H9 (cell line): ENCODE measurements at regions not wholly inside any gene's neighbourhood (a gene's known extent, or its start where the extent isn't known, plus 50 kb on each side); places are given as distances from the start of the nearest gene placed in this dataset.

Experiments used
- DNase-seq: peaks from one replicate; pipeline ENCODE4 v3.0.0-alpha.2; 2017
- H2AFZ ChIP-seq: one replicate; pipeline ENCODE4 v1.6.1; 2013; ENCODE audit warnings: mild to moderate bottlenecking, low read length, control low read depth, moderate library complexity
- H2AK5ac ChIP-seq: 2 replicates; pipeline ENCODE4 v1.6.1; 2013; ENCODE audit warnings: low read length, control low read depth, mixed read lengths; ENCODE audit not compliant: insufficient read length
- H2BK120ac ChIP-seq: one replicate; pipeline ENCODE4 v1.6.1; 2013; ENCODE audit warnings: low read depth, mild to moderate bottlenecking, low read length, control low read depth, inconsistent platforms; ENCODE audit not compliant: poor library complexity, severe bottlenecking
- H2BK12ac ChIP-seq: 2 replicates; pipeline ENCODE4 v1.6.1; 2013; ENCODE audit warnings: low read length, control low read depth, mixed read lengths, low read depth; ENCODE audit not compliant: insufficient read length
- H2BK15ac ChIP-seq: 2 replicates; pipeline ENCODE4 v1.6.1; 2013; ENCODE audit warnings: low read depth, low read length, control low read depth
- H2BK20ac ChIP-seq: one replicate; pipeline ENCODE4 v1.6.1; 2013; ENCODE audit warnings: low read depth, mild to moderate bottlenecking, low read length, control low read depth, inconsistent platforms; ENCODE audit not compliant: poor library complexity, severe bottlenecking
- H2BK5ac ChIP-seq: 2 replicates; pipeline ENCODE4 v1.6.1; 2013; ENCODE audit warnings: low read length, control low read depth, mixed read lengths; ENCODE audit not compliant: insufficient read length
- H3K14ac ChIP-seq: 2 replicates; pipeline ENCODE4 v1.6.1; 2013; ENCODE audit warnings: low read length, control low read depth; ENCODE audit not compliant: insufficient read depth
- H3K18ac ChIP-seq: 2 replicates; pipeline ENCODE4 v1.6.1; 2013; ENCODE audit warnings: low read depth, mild to moderate bottlenecking, mixed read lengths, low read length, control low read depth; ENCODE audit not compliant: insufficient read length
- H3K23ac ChIP-seq: 2 replicates; pipeline ENCODE4 v1.6.1; 2013; ENCODE audit warnings: low read length, control low read depth, mixed read lengths, low read depth; ENCODE audit not compliant: insufficient read length
- H3K23me2 ChIP-seq: 2 replicates; pipeline ENCODE4 v1.6.1; 2013; ENCODE audit warnings: low read depth, mild to moderate bottlenecking, mixed read lengths, low read length, control low read depth; ENCODE audit not compliant: insufficient read length, poor library complexity, severe bottlenecking
- H3K27ac ChIP-seq: 2 replicates; pipeline ENCODE4 v1.5.1; 2013; ENCODE audit warnings: low read length, control low read depth, mixed read lengths, low read depth; ENCODE audit not compliant: insufficient read length
- H3K27me3 ChIP-seq: 2 replicates; pipeline ENCODE4 v1.6.1; 2013; ENCODE audit warnings: low read length, control low read depth, inconsistent platforms; ENCODE audit not compliant: insufficient read depth
- H3K4ac ChIP-seq: 2 replicates; pipeline ENCODE4 v1.6.1; 2013; ENCODE audit warnings: low read depth, mild to moderate bottlenecking, control low read depth, inconsistent platforms, low read length, moderate library complexity
- H3K4me1 ChIP-seq: 2 replicates; pipeline ENCODE4 v1.6.1; 2013; ENCODE audit warnings: low read length, control low read depth, inconsistent platforms; ENCODE audit not compliant: insufficient read depth
- H3K4me2 ChIP-seq: 2 replicates; pipeline ENCODE4 v1.6.1; 2013; ENCODE audit warnings: low read length, control low read depth, mixed read lengths; ENCODE audit not compliant: insufficient read length, insufficient read depth
- H3K56ac ChIP-seq: 2 replicates; pipeline ENCODE4 v1.6.1; 2013; ENCODE audit warnings: low read depth, mild to moderate bottlenecking, mixed read lengths, low read length, control low read depth; ENCODE audit not compliant: insufficient read length
- H3K79me1 ChIP-seq: 2 replicates; pipeline ENCODE4 v1.6.1; 2013; ENCODE audit warnings: low read depth, mild to moderate bottlenecking, moderate library complexity, low read length, control low read depth, inconsistent platforms; ENCODE audit not compliant: insufficient read depth, poor library complexity, severe bottlenecking
- H3K79me2 ChIP-seq: 2 replicates; pipeline ENCODE4 v1.6.1; 2013; ENCODE audit warnings: low read length, control low read depth, inconsistent platforms; ENCODE audit not compliant: insufficient read depth
- H3K9ac ChIP-seq: 2 replicates; pipeline ENCODE4 v1.6.1; 2013; ENCODE audit warnings: low read length, control low read depth, mixed read lengths; ENCODE audit not compliant: insufficient read length; ENCODE audit errors: extremely low read depth
- H3K9me3 ChIP-seq: one replicate; pipeline ENCODE4 v1.6.1; 2013; ENCODE audit warnings: low read depth, low read length, inconsistent platforms; ENCODE audit not compliant: control insufficient read depth
- H3T11ph ChIP-seq: one replicate; pipeline ENCODE4 v1.6.1; 2013; ENCODE audit warnings: mild to moderate bottlenecking, low read length, control low read depth, inconsistent platforms
- H4K20me1 ChIP-seq: one replicate; pipeline ENCODE4 v1.6.1; 2013; ENCODE audit not compliant: control insufficient read depth, insufficient read length, insufficient read depth
- H4K5ac ChIP-seq: 2 replicates; pipeline ENCODE4 v1.6.1; 2013; ENCODE audit warnings: low read depth, mild to moderate bottlenecking, mixed read lengths, low read length, control low read depth; ENCODE audit not compliant: insufficient read length
- H4K8ac ChIP-seq: replicated peaks from 2 replicates; pipeline ENCODE4 v1.6.1; 2013; ENCODE audit warnings: low read length, control low read depth, mixed read lengths, low read depth; ENCODE audit not compliant: insufficient read length
- H4K91ac ChIP-seq: 2 replicates; pipeline ENCODE4 v1.6.1; 2013; ENCODE audit warnings: low read depth, mild to moderate bottlenecking, moderate library complexity, mixed read lengths, low read length, control low read depth; ENCODE audit not compliant: insufficient read length
- H3K27ac Mint-ChIP-seq, 3 experiments: 2 replicates in 2 of 3; 3 replicates in 1 of 3; pipeline ENCODE4 v1.8.0; 2020 to 2021; ENCODE audit warnings: mixed read lengths in 3 of 3, mild to moderate bottlenecking in 1 of 3, moderate library complexity in 1 of 3
- H3K27me3 Mint-ChIP-seq: 2 replicates; pipeline ENCODE4 v1.8.0; 2021; ENCODE audit warnings: low read depth, mild to moderate bottlenecking, moderate library complexity, mixed read lengths
- H3K36me3 Mint-ChIP-seq, 3 experiments: 2 replicates in 2 of 3; 3 replicates in 1 of 3; pipeline ENCODE4 v1.8.0; 2020 to 2021; ENCODE audit warnings: low read depth in 3 of 3, mixed read lengths in 3 of 3; ENCODE audit not compliant: insufficient read depth in 1 of 3
- H3K4me1 Mint-ChIP-seq, 2 experiments: 2 replicates each; pipeline ENCODE4 v1.8.0; 2020; ENCODE audit warnings: mixed read lengths in 2 of 2
- H3K4me3 Mint-ChIP-seq, 2 experiments: 2 replicates in 1 of 2; 3 replicates in 1 of 2; pipeline ENCODE4 v1.8.0; 2020 to 2021; ENCODE audit warnings: mild to moderate bottlenecking in 2 of 2, mixed read lengths in 2 of 2, moderate library complexity in 1 of 2
- H3K9me3 Mint-ChIP-seq, 2 experiments: 2 replicates in 1 of 2; 3 replicates in 1 of 2; pipeline ENCODE4 v1.8.0; 2020; ENCODE audit warnings: mild to moderate bottlenecking in 2 of 2, mixed read lengths in 2 of 2, moderate library complexity in 1 of 2
- WGBS: extraction: QIAGEN DNeasy Blood & Tissue Kit; methylation state at CpG from one replicate; pipeline ENCODE4 v1.1.7; 2013; ENCODE audit warnings: missing lambda C conversion rate, low lambda C conversion rate, mixed read lengths; ENCODE audit not compliant: insufficient read length; ENCODE audit errors: extremely low coverage; 5-methylcytosine and 5-hydroxymethylcytosine counted together
- TF ChIP-seq, protein P1 (sequence below): fragments of 200-600 bp; sonication (generic); conservative IDR thresholded peaks from 3 replicates; pipeline ENCODE4 v1.8.0; 2021; ENCODE audit warnings: antibody characterized with exemption, mild to moderate bottlenecking

DNA sequence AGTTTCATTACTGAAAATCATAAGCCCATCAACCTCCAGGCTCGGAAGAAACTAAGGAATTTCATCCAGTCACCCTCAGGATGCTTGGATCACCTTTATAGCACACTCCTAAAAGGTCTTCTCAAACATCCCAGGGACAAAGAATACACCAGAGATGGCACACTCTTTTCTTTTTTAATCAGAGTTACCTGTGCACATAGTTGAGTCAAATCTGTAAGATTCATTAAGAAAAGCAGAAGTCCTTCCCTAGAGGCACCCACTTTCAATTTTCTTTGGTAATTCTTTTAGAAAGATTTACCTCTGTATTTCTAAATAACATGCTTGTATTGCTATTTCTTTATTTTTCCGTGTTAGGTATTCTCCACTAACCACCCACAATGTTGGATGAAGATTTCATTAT lies 50.6 kb upstream of the IL6 start:
- Histone ChIP-seq H2BK20ac (no peak overlapping the region), H3K4me2 (no peak overlapping the region), H3K23me2 (no peaks in the 10 kb centered on the region), H3K27me3 (no peaks in the 10 kb centered on the region), H3K79me2 (no peaks in the 10 kb centered on the region), H3K23ac (no peak overlapping the region), H3K18ac (no peak overlapping the region), H3K9ac (no peak overlapping the region), H2BK15ac (no peak overlapping the region), H3K56ac (no peak overlapping the region), H4K8ac (no peak overlapping the region), H3K79me1 (no peaks in the 10 kb centered on the region), H3K9me3 (no peaks in the 10 kb centered on the region), H4K5ac (no peak overlapping the region), H3K4me1 (peaks cover 10% of the 10 kb centered on the region; the same call in 1 of the 2 replicates), H2AFZ (no peak overlapping the region), H2BK12ac (no peak overlapping the region), H4K20me1 (no peaks in the 10 kb centered on the region), H3K4ac (no peak overlapping the region), H3K14ac (no peak overlapping the region), H2BK120ac (no peak overlapping the region), H4K91ac (no peak overlapping the region), H3T11ph (no peak overlapping the region), H2BK5ac (no peak overlapping the region), H3K27ac (no peak overlapping the region), H2AK5ac (no peak overlapping the region)
- no peak overlapping the region for H3K4me3 Mint-ChIP-seq
- no peak for DNase-seq
- H3K36me3 Mint-ChIP-seq, result peaks cover 0 to 8% (median 0%) of the 10 kb centered on the region in 3 experiments; a peak in 1 of 7 replicates
- H3K27ac Mint-ChIP-seq, result no peak overlapping the region
- WGBS, result no CpG with 5 or more reads among the region's 2 CpGs
- peaks cover 23 to 25% of the 10 kb centered on the region in 2 experiments for H3K4me1 Mint-ChIP-seq
- TF ChIP-seq, protein P1, sequence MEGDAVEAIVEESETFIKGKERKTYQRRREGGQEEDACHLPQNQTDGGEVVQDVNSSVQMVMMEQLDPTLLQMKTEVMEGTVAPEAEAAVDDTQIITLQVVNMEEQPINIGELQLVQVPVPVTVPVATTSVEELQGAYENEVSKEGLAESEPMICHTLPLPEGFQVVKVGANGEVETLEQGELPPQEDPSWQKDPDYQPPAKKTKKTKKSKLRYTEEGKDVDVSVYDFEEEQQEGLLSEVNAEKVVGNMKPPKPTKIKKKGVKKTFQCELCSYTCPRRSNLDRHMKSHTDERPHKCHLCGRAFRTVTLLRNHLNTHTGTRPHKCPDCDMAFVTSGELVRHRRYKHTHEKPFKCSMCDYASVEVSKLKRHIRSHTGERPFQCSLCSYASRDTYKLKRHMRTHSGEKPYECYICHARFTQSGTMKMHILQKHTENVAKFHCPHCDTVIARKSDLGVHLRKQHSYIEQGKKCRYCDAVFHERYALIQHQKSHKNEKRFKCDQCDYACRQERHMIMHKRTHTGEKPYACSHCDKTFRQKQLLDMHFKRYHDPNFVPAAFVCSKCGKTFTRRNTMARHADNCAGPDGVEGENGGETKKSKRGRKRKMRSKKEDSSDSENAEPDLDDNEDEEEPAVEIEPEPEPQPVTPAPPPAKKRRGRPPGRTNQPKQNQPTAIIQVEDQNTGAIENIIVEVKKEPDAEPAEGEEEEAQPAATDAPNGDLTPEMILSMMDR, result no peak
- no peaks in the 10 kb centered on the region for H3K27me3 Mint-ChIP-seq
- peaks cover 0 to 6% of the 10 kb centered on the region in 2 experiments; a peak in 2 of 5 replicates for H3K9me3 Mint-ChIP-seq
